ENCODE measurements at regions not wholly inside any gene's neighbourhood (a gene's known extent, or its start where the extent isn't known, plus 50 kb on each side); places are given as distances from the start of the nearest gene placed in this dataset.

DNA sequence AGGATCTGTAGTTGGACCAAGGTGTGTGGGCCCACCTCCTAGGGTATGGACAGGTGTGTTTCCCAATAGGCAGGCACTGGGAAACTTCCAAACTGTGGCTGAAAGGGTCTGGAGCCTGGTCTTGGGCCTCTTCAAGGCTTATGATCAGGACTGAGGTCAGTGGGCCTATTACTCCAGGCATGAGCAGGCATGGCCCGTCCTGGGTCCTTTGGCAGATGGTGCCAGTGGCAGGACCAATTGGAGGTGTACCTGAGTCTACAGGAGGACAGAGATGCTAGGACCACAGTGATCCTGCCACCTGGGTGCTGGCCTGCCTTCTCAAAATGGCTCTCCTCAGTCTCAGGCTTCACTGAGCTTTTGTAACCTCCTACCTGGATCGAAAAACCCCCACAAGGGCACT, 95.4 kb downstream of the RAB18 start:
- Mint-ChIP-seq H3K36me3 (no peaks in the 10 kb centered on the region), H3K27me3 (ENCODE audit: low read depth) (no peaks in the 10 kb centered on the region), H3K4me1 (no peaks in the 10 kb centered on the region), H3K4me3 (no peak overlapping the region), H3K27ac (no peak overlapping the region), H3K9me3 (peaks cover 23% of the 10 kb centered on the region)
- TF ChIP-seq, protein P1, sequence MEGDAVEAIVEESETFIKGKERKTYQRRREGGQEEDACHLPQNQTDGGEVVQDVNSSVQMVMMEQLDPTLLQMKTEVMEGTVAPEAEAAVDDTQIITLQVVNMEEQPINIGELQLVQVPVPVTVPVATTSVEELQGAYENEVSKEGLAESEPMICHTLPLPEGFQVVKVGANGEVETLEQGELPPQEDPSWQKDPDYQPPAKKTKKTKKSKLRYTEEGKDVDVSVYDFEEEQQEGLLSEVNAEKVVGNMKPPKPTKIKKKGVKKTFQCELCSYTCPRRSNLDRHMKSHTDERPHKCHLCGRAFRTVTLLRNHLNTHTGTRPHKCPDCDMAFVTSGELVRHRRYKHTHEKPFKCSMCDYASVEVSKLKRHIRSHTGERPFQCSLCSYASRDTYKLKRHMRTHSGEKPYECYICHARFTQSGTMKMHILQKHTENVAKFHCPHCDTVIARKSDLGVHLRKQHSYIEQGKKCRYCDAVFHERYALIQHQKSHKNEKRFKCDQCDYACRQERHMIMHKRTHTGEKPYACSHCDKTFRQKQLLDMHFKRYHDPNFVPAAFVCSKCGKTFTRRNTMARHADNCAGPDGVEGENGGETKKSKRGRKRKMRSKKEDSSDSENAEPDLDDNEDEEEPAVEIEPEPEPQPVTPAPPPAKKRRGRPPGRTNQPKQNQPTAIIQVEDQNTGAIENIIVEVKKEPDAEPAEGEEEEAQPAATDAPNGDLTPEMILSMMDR (IDR thresholded peaks at IDR 0.05; ENCODE audit: unreplicated experiment), result no peak
- DNase-seq (ENCODE audit: low spot score in 2 of 2, unreplicated experiment in 2 of 2), result no peak

DNA sequence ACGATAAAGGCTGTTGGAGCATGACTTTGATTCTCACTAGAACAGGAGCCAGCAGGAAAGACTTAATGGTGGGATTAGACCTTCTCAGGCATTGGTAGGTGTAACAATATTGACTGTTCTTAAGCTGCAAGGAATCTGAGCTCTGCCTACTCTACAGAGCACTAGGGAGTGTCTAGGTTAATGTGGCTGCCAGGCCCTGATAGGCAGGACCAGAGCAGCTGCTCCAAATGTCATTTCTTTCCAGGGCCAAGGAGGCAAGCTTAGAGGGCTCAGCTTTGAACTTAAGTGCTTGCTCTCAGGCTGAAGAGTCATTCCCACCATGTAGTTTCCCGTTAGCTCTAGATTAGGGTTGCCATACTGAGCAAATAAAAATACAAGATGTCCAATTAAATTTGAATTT, 96.8 kb downstream of the RAB18 start:
- Mint-ChIP-seq H3K4me1 (no peaks in the 10 kb centered on the region), H3K36me3 (no peaks in the 10 kb centered on the region), H3K4me3 (no peak overlapping the region), H3K9me3 (peaks cover 17% of the 10 kb centered on the region), H3K27me3 (ENCODE audit: low read depth) (no peaks in the 10 kb centered on the region), H3K27ac (no peak overlapping the region)
- TF ChIP-seq, protein P1 (IDR thresholded peaks at IDR 0.05; ENCODE audit: unreplicated experiment), result no peak
- DNase-seq (ENCODE audit: low spot score in 2 of 2, unreplicated experiment in 2 of 2), result no peak

DNA sequence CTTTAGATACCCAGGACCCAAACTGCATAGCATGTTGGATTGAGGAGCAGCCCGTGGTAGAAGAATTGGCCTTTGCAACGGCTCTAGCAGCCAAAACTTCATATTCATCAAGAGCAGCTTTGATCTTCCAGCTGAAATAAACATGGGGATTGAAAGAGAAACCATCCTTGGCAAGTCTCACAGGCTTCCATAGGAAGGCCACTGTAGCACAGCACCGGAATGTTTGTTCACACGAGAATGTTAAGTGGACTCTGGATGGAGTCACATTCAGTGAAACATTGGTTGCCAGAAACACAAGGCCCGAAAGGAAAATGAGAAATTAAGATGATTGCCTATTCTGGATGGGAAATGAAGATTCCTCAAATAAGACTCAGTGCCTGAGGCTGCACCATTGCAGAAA, 97.4 kb downstream of the RAB18 start:
- Mint-ChIP-seq H3K27ac (no peak overlapping the region), H3K9me3 (peaks cover 11% of the 10 kb centered on the region), H3K4me3 (no peak overlapping the region), H3K36me3 (no peaks in the 10 kb centered on the region), H3K27me3 (ENCODE audit: low read depth) (no peaks in the 10 kb centered on the region), H3K4me1 (no peaks in the 10 kb centered on the region)
- DNase-seq (ENCODE audit: low spot score in 2 of 2, unreplicated experiment in 2 of 2), result no peak
- TF ChIP-seq, protein P1 (IDR thresholded peaks at IDR 0.05; ENCODE audit: unreplicated experiment), result no peak

DNA sequence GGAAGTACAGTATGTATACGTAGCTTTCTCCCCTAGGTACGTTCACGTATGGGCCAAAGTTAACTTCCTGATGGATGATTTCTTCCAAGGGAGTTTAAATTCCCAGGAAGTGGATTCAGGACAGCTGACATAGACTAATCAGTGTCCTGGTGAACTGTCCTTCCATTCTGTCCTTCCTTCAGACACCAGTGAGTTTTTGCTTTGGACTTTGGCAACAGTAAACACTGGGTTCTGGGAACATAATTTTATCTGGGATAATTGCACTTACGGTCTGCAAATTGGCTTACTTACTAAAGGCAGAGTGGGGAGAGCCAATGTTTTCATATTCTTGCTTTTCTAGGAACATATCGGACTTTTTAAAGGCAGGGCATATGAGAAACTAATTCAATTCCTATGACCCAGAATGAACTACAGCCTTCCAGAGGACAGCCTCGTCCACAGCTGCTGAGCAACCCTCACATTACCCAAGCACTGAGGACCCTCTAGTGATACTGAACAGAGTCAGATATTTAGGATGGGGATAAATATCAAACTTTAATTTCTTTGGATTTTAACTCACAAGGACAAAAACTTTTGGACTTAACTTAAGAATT, 97.9 kb downstream of the RAB18 start:
- Mint-ChIP-seq H3K27me3 (ENCODE audit: low read depth) (no peaks in the 10 kb centered on the region), H3K36me3 (no peaks in the 10 kb centered on the region), H3K27ac (no peak overlapping the region), H3K9me3 (peaks cover 8% of the 10 kb centered on the region), H3K4me1 (no peaks in the 10 kb centered on the region), H3K4me3 (no peak overlapping the region)
- no peak for DNase-seq (ENCODE audit: low spot score in 2 of 2, unreplicated experiment in 2 of 2)
- TF ChIP-seq, protein P1 (IDR thresholded peaks at IDR 0.05; ENCODE audit: unreplicated experiment), result no peak

GRCh38 chr10:27603104-27603503, 99.0 kb downstream of the RAB18 start:
- DNase-seq (ENCODE audit: low spot score in 2 of 2, unreplicated experiment in 2 of 2), result no peak
- Mint-ChIP-seq H3K36me3 (no peaks in the 10 kb centered on the region), H3K4me3 (no peak overlapping the region), H3K27ac (no peak overlapping the region), H3K27me3 (ENCODE audit: low read depth) (no peaks in the 10 kb centered on the region), H3K9me3 (peaks cover 8% of the 10 kb centered on the region), H3K4me1 (no peaks in the 10 kb centered on the region)
- TF ChIP-seq, protein P1 (IDR thresholded peaks at IDR 0.05; ENCODE audit: unreplicated experiment), result no peak

DNA sequence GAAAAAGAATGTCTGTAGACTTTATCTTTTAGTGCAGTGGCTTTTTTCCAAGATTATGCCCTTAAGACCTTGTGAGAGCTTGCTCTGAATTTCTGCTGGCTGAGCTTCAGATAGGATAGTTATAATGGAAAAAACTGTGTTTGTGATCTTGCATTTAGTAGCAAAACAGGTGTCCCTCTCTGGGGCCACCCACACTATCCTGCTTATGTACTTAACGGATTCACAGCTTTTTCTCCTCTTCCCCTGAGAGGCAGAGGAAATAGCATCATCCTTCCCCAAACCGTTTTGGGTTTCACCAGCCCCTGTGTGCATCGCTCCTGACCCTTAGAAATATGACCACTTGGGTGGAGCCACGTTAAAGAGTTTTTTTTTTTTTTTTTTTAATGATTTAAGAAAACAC, 101.2 kb downstream of the RAB18 start:
- Mint-ChIP-seq H3K36me3 (no peaks in the 10 kb centered on the region), H3K4me3 (no peak overlapping the region), H3K27me3 (ENCODE audit: low read depth) (no peaks in the 10 kb centered on the region), H3K4me1 (no peaks in the 10 kb centered on the region), H3K27ac (no peak overlapping the region), H3K9me3 (peaks cover 4% of the 10 kb centered on the region)
- no peak for DNase-seq (ENCODE audit: low spot score in 2 of 2, unreplicated experiment in 2 of 2)
- TF ChIP-seq, protein P1 (IDR thresholded peaks at IDR 0.05; ENCODE audit: unreplicated experiment), result no peak

Data from mesothelial cell of epicardium (in vitro differentiated cells).